OCI-LY3 (cell line): ENCODE measurements at regions not wholly inside any gene's neighbourhood (a gene's known extent, or its start where the extent isn't known, plus 50 kb on each side); places are given as distances from the start of the nearest gene placed in this dataset.

Experiments
- CTCF ChIP-seq: fragments of 200-600, 300-600 bp; sonication (generic); IDR thresholded peaks from 2 replicates; pipeline ENCODE4 v1.5.1; 2014; ENCODE audit warnings: antibody characterized with exemption, low read length, low read depth
- EZH2phosphoT487 ChIP-seq: fragments of 200-600 bp; shearing (Covaris generic); IDR thresholded peaks from 2 replicates; pipeline ENCODE4 v1.6.1; 2018; ENCODE audit warnings: antibody characterized with exemption, mixed run types, low read depth

- no peak for TF ChIP-seq CTCF
- TF ChIP-seq EZH2phosphoT487 = no peak
Measured at GRCh38 chr13:86563308-86563707, 764.1 kb upstream of the SLITRK6 start.
